ENCODE measurements at regions not wholly inside any gene's neighbourhood (a gene's known extent, or its start where the extent isn't known, plus 50 kb on each side); places are given as distances from the start of the nearest gene placed in this dataset.
"Not testable (repeated sequence)": the region's sequence is repeated elsewhere in the genome, so short reads cannot be mapped to it uniquely, and the experiment has no call there.

DNA sequence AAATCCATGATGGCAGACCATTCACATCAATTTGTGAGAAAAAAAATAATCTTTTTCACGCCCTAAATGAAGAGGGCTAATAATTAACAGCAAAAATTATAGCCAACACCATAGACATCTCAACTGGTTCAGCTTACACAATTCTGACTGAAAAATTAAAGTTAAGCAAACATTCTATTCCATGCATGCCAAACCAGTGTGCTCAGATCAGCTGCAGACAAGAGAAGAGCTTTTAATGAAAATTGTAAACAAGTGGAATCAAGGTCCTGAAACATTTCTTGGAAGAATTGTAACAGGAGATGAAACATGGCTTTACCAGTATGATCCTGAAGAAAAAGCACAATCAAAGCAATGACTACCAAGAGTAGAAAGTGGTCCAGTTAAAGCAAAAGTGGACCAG, 710.4 kb downstream of the EPHA7 start:
- FAIRE-seq, result no peak

DNA sequence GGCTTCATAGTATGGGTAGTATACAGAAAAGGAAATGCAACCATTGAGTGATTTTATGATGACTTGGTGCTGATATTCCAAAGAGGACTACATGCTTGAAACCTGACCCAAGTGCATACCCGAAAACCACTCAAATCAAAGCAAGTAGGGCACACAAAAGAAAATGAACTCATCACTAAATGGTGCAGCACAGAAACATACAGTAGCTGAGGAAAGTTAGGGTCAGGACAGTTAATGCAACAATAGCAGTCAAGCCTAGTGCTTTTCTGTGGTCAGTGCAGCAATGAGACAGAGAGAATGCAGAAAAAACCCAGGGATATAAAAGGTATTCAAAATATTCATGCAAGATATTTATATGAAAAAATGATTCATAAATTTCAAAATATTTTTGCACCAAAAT, 711.1 kb downstream of the EPHA7 start:
- no peak for FAIRE-seq

DNA sequence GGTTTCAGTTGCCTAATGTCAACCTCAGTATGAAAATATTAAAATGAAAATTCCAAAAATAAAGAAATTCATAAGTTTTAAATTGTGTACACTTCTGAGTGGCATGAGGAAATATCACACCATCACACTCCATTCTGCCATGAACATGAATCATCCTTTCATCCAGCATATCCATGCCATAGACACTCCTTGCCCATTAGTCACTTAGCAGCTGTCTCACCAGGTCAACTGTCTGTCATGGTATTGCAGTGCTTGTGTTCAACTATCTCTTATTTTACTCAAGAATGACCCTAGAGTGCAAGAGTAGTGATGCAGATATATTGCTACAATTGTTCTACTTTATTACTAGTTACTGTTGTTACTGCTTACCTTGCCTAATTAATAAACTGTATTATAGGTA, 712.4 kb downstream of the EPHA7 start:
- no peak for FAIRE-seq

GRCh38 chr6:92701425-92702096, 717.8 kb downstream of the EPHA7 start:
- no peak for FAIRE-seq

- no peak for FAIRE-seq
These were observed 718.9 kb downstream of the EPHA7 start for GRCh38 chr6:92700411-92700810.

GRCh38 chr6:92690997-92691599, 728.3 kb downstream of the EPHA7 start:
- no peak for FAIRE-seq

DNA sequence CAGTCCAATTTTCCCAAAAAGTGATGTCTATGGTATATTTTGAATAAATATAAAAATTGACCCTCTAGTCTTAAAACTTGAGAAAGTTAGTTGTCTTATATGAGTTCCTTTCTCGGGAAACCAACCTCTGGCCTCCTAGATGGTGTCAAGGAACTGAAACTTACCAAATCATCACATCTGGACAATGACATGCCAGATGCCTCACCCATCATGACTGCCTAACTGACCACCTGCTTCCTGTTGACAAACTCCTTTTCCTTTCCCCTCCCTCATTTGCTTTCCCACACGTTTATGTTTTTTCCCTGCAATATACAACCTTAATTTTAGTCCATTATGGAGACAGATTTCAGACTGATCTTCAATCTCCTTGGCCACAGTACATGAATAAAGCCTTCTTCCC, 731.0 kb downstream of the EPHA7 start:
- FAIRE-seq, result no peak

DNA sequence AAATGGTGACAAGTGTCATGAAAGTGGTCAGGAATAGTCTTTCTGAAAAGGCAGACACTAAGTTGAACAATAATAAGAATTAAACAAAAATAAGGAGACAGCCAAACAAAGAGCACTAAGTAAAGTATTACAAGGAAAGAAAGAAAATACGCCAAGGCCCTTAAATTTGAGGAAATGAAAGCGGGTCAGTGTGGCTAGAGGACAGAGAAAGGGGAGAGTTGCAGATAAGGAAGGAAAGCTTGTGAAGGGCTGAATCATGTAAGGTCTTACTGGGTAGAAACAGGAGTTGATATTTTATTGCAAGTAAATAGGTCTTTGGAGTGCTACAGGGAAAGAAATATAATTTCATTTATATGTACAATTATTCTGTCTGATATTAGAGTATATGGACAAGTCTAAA, 732.1 kb downstream of the EPHA7 start:
- no peak for FAIRE-seq

DNA sequence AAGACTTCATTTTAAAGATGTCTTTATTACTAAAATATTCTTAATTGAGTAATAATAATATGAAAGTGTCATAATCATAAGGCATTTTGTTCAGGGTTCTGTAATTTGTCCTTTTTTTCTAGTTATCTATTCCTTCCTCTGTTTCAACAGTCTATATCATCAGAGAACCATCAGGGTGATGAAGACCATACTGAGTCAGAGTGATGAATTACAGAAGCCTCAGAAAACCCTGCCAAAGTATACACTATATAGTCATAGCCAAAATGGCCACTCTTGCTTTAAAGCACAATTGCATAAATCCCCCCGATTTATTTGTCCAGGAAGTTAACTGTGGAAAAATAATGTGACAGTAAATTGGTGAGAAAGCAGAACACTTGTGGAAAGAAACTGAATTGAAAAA, 735.0 kb downstream of the EPHA7 start:
- no peak for FAIRE-seq

DNA sequence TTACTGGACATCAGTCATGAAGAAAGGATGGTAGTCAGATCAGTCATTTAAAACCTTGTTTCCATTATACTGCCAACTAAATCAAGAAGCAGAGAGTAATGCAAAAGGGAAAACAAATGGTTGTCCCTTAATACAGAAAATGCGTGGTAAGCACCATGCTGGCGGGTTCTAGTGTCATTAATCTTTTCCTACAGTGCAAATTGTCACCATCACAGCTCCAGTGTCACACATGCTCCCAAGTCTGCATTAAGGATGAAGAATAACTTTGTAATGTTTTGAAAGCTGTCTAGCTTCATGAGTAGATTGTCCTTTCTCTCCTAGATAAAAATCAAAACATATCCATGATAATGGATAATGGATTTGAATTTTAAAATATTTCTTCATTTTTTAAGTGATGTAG, 735.6 kb downstream of the EPHA7 start:
- FAIRE-seq, result no peak

DNA sequence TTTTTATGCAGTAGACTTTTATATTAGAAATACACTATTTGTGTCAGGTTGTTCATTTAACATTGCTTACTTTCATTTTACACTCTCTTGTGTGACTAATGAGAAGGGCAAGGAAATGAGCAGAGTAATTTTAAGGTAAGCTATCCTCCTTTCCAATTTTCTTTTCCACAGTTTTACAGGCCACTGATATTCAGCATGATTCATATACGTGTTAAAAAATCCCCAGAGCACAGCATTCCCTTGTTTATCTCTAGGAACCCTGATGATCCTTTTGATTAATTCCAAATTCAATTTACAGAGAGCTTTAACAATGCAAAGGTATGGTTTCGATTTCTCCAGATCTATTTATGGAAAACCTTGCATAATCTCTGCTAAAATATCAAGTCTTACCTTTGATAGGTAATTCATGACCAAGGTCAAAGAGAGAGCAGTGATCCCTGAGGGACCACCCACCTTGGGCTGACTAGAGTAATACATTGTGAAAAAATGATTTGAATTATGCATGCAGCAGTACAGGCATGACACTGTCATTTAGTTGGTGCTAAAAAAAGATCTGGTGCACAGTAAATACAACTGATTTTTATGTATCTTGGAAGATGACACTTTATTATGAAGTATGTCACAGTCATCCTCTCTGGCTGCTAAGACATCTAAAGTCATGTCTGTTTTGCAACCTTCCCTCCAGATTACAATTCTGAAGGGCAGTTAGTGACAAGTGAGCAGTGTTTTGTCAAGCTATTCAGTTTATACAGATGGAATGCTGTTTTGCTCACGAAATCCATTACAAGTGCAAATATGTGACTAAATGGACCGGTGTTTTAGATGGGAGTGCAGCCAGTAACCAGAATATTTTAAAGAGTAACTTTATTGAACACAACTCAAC, 736.6 kb downstream of the EPHA7 start:
- no peak for FAIRE-seq

DNA sequence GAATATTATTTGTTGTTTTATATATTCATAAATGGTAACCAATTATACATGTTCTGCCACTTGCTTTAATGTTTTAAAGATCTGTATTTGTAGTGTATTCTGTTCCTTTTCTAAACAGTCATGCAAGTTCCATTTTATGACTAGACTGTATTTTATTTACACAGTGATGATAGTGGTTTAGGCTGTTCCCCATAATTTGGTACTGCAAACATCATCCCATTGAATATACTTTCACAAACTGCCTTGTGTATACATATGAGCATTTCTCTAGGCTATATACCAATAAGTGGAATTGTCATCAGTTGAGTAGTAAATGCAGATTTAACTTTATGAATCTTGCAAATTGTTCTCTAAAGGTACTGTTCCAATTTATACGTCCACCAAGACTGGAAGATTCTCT, 738.0 kb downstream of the EPHA7 start:
- no peak for FAIRE-seq

- FAIRE-seq, result not testable (repeated sequence)
These were observed 747.9 kb downstream of the EPHA7 start for GRCh38 chr6:92671462-92671861.

- FAIRE-seq, result no peak
These were observed 751.5 kb downstream of the EPHA7 start for GRCh38 chr6:92667843-92668242.

DNA sequence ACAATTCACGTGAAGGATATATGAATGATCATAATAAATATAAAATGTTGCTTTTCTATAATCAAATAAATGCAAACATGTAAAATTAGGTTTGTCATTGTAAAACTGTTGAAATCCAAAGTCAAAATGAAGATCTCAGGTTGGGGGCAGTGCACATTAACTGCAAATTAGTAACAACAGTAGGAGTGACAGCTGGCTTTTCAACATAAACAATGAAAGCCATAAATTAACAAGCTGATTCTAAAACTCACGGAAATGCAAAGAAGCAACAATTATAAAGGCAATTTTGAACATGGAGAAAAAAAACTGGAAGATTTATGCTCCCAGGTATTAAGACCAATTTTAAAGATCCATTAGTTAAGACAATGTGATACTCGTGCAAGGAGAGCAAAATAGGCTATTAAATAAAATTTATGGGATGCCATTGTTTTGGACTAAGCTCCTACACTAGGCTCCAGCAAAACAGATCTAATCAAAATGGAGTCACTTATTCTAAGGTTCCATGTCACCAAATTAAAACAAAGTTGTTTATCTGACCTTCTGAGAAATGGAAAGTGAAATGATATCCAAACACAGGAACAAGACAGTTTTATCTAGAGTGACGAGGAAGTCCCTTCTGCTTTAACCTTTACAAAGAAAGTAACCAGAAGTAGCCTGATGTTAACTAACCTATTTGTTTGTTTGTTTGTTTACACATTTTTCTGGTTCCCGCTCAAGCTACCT, 770.8 kb downstream of the EPHA7 start:
- no peak for FAIRE-seq

GRCh38 chr6:92647630-92648029, 771.7 kb downstream of the EPHA7 start:
- no peak for FAIRE-seq

GRCh38 chr6:92644104-92644791, 775.1 kb downstream of the EPHA7 start:
- FAIRE-seq, result not testable (repeated sequence)

DNA sequence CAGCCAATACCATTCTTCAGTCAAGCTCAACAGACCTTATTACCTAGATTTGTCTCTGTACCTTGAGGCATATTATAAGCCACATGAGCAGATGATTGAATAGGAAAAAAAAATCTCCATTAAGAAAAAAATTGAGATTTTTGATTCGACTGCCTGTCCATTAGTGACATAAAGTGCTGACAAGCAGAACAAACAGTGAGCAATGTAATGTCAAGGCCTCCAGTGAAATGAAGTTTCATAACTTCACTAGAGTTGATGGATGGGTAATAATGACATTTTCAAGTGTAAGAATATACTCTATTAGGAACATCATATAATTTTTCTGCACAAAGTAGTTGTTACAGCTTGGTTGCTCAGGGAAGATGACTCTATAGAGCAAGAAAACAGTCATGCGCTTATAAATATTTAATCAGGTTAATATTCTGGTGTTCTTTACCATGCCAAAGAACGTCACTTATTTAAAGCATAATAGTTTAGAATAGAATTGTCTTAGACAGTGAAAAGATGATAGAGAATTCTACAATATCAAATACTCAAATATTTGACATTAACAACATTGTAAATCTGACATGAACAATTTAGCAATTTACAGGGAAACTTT, 783.7 kb downstream of the EPHA7 start:
- no peak for FAIRE-seq

DNA sequence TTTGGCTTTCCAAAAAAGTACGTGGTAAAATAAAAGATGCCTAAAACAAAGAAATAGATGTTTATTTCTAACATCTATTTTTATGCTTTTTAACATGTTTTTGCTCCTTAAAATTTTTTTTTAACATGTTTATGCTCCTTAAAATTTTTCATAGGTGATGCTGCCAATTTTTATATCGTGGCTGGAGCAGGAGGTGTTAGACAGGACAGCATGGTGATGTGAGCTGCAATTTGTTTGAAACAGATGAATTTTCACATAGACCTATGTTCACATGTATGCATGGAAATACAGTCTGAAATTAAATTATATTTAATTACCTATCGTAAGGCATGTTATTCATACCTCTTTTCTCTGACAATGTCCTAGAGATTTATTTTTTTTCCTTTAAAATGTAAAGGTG, 784.8 kb downstream of the EPHA7 start:
- FAIRE-seq, result no peak

DNA sequence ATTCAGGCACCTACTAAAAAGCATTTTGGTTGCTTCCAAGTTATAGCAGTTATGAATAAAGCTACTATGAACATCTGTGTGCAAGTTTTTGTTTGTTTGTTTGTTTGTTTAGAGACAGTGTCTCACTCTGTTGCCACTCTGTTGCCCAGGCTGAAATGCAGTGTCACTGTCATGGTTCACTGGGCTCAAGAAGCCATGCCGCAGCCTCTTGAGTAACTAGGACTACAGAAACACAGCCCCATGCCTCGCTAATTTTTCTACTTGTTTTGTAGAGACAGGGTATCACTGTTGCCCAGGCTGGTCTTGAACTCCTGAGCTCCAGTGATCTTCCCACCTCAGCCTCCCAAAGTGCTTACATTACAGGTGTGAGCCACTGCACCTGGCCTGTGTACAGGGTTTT, 795.9 kb downstream of the EPHA7 start:
- no peak for FAIRE-seq

DNA sequence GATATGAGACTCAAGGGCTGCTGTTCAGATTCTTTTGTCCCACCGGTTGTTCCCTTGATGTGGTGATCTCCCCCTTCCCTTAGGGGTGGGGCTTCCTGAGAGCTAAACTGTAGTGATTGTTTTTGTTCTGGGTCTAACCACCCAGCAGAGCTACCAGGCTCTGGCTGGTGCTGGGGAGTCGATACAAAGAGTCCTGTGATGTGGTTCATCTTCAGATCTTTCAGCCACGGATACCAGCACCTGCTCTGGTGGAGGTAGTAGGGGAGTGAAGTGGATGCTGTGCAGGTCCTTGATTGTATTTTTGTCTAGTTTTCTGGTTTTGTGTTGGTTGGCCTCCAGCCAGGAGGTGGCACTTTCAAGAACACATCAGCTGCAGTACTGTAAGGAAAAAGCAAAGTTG, 801.6 kb downstream of the EPHA7 start:
- no peak for FAIRE-seq

GRCh38 chr6:92608751-92609150, 810.6 kb downstream of the EPHA7 start:
- FAIRE-seq, result no peak

Measured in TTC549 (cell line).